SHP77 treated with DMSO at 0.1 percent for 48 hours (cell line): ENCODE measurements at regions not wholly inside any gene's neighbourhood (a gene's known extent, or its start where the extent isn't known, plus 50 kb on each side); places are given as distances from the start of the nearest gene placed in this dataset.

ENCODE experiments used
- DNase-seq: peaks from one replicate; lab custom pipeline; 2025; lab: John Stamatoyannopoulos, UW

- no peak for DNase-seq
Observed at GRCh38 chr7:76149847-76150691, 51.6 kb upstream of the SRRM3 start.
